IPS DF 4.7 (cell line): ENCODE measurements at regions not wholly inside any gene's neighbourhood (a gene's known extent, or its start where the extent isn't known, plus 50 kb on each side); places are given as distances from the start of the nearest gene placed in this dataset.
"Not testable (repeated sequence)": the region's sequence is repeated elsewhere in the genome, so short reads cannot be mapped to it uniquely, and the experiment has no call there.

Experiments used
- DNase-seq: peaks from one replicate; pipeline ENCODE4 v3.0.0-alpha.2; 2013; ENCODE audit warnings: low spot score; ENCODE audit errors: extremely low read depth

DNA sequence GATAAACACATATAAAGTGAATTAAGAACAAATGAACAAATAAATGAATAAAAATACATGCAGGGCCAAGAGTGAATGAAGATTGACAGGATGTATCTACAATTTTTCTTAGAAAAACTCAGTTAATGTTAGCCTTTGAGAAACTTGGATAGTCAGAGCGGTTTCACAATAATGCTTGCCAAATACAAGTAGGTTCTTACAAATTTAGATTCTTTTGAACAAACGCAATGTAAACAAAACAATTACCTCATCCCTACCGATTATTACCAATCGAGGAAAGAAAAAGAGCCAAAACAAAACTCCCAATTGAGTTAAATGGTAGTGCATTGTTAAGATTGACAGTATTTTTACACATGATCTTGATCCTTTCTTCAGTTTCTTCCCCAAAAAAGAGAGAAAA is 176.9 kb upstream of the DEPDC1 start:
- no peak for DNase-seq

- DNase-seq = no peak
Observed at GRCh38 chr1:68675336-68675735, 178.5 kb upstream of the DEPDC1 start.

- DNase-seq = no peak
Observed at GRCh38 chr1:68677684-68678351, 180.9 kb upstream of the DEPDC1 start.

GRCh38 chr1:68696221-68696620 is 199.3 kb upstream of the DEPDC1 start:
- DNase-seq = no peak

GRCh38 chr1:68703921-68704354 is 207.1 kb upstream of the DEPDC1 start:
- DNase-seq = no peak

DNA sequence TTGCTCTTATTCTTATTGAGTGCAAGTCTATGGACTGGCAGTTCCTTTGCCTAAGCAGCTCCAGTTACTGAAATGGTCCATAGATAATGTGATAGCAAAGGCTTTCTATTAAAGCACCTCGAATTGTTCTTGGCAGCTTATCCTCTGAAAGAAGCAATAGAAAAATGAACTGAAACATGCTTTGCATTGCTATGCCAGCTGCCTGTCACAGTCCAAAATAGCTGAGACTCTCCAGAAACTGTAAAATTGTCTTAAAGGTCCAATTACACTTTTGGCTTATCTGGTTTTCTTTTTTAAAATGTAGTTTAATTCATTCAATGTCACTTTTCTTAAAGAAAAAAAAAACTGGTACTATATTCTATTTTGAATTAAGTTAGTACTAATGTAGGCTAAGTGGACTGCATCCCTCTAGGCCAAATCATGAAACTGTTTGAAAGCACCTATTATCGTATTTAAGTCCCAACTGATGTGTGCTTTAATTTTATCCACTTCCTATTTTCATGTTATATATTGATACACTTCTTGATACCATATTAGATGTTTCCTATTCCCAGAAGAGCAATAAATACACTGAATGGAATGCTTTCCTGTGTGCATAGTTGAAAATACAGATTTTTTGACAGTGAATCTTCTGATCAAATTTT is 208.0 kb upstream of the DEPDC1 start:
- DNase-seq = no peak

DNA sequence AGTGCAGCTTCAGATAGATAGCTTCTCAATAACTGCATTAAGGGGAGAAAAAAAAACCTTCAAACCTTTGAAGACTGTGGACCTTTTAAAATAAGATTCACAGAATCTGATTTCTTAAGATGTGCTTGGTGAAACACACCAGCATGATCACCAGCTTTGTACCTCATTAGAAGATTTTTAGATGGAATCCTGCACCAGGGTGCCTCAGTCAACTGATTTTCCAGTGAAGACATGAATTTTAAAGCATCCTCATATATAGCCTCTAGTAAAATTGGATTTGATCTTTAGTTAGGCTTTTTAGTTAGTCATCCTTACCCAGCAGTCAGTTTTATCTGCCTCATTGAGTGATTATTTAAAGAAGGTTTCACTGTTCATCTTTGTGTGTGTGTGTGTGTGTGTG is 208.6 kb upstream of the DEPDC1 start:
- no peak for DNase-seq

- DNase-seq = no peak
Observed at GRCh38 chr1:68706639-68707317, 209.9 kb upstream of the DEPDC1 start.

- DNase-seq = no peak
Observed at GRCh38 chr1:68717330-68717729, 220.4 kb upstream of the DEPDC1 start.

DNA sequence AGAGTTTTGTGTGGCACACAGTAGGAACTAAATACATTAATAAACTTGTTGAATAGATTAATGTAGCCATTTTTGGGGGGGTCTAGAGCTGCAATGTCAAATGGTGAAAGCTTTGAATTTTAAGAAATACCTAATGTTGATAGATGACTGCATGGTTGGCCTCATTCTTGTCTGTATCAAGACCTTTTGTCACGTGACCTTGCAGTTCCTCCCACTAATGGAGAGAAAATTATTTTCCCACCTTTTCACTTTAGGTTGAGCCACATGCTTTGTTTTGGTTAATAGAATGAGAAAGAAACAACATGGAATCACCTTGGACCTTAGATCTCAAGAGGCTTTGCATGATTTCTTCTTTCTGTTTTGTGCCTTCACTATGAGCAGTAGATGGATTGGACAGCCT is 223.6 kb upstream of the DEPDC1 start:
- DNase-seq = no peak

- no peak for DNase-seq
Observed at GRCh38 chr1:68723791-68724190, 226.9 kb upstream of the DEPDC1 start.

- no peak for DNase-seq
Observed at GRCh38 chr1:68725001-68725752, 228.3 kb upstream of the DEPDC1 start.

DNA sequence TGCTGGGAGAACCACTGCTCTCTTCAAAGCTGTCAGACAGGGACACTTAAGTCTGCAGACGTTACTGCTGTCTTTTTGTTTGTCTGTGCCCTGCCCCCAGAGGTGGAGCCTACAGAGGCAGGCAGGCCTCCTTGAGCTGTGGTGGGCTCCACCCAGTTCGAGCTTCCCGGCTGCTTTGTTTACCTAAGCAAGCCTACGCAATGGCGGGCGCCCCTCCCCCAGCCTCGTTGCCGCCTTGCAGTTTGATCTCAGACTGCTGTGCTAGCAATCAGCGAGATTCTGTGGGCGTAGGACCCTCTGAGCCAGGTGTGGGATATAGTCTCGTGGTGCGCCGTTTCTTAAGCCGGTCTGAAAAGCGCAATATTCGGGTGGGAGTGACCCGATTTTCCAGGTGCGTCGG is 242.6 kb upstream of the DEPDC1 start:
- not testable (repeated sequence) for DNase-seq

DNA sequence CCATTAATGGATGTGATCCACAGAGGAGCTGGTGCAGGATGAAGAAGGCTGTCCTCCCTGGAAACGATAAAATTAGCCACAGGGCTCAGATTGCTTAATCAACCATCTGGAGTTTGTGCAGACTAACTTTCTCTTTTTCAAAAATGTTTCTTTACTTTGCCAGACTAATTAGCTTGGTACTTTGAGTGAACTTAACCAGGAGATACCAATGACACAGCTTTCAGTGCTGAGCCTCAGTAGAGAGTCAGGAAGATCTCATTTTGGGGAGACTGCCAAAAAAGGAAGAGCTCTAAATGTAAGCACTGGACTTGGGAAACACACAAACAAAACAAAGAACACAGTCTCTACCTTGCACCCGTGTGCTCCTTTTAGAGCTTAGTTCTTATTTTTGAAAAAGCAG is 248.1 kb upstream of the DEPDC1 start:
- no peak for DNase-seq

DNA sequence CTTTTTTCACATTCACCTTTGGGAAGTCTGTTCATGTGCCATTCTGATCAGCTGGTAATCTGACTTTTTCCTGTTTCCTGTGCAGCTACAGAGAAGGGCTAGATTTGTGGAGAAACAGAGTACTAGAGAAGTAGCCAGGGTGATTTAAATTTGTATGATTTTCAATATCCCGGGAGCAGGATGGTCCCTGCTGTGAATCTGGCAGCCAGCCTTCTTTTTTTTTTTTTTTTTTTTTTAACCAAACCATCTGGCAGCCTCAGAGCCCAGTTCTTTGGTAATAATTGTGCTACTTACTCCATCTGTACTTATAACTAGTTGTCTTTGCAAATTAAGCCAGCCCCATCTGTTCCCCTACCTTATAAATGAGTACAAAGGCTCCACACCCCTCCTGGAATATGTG is 248.6 kb upstream of the DEPDC1 start:
- no peak for DNase-seq

DNA sequence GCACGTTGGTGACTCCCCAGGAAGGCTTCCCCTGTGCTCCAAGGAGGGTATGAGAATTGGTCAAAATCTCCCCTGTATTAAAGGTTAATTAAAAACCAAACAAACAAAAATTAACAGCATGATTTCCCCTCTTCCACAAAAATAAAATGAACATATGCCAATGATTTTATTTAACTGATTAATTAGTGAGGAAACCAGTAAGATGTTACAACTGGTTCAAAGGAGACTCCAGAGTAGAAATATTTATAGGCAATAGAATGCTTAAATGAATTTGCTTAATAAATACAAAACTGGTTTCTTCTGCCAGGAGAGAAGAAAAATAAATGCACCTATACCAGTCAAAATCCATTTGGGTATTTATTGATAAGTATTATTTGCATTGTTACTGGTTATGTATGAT is 249.5 kb upstream of the DEPDC1 start:
- no peak for DNase-seq

GRCh38 chr1:68751723-68752122 is 254.8 kb upstream of the DEPDC1 start:
- DNase-seq = no peak

- DNase-seq = peak; percentile 19
Observed at GRCh38 chr1:68758666-68759209, 261.9 kb upstream of the DEPDC1 start.

- no peak for DNase-seq
Observed at GRCh38 chr1:68767941-68768340, 271.1 kb upstream of the DEPDC1 start.

DNA sequence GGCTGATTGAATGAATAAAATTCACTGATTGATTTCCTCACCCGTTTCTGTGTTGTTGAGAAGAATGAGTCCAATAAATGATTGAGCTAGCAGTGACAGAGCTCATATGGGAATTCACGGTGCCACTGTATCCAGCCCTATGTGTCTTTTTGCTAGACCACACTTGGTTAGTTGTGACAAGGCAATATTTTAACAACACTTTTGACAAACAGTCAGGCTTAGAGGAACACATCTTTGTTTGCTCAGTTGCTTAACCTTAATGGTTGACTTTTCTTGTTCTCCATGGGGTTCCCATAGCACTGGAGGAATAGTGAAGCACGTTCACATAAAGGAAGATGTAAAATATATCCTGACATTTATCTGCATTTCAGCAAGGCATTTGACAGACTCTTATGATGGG is 273.9 kb upstream of the DEPDC1 start:
- DNase-seq = no peak

GRCh38 chr1:68777851-68778250 is 281.0 kb upstream of the DEPDC1 start:
- DNase-seq = no peak

GRCh38 chr1:68779841-68780240 is 283.0 kb upstream of the DEPDC1 start:
- DNase-seq = not testable (repeated sequence)
